Body of pancreas (tissue), 4 donors: ENCODE measurements at regions not wholly inside any gene's neighbourhood (a gene's known extent, or its start where the extent isn't known, plus 50 kb on each side); places are given as distances from the start of the nearest gene placed in this dataset.
"Not testable (repeated sequence)": the region's sequence is repeated elsewhere in the genome, so short reads cannot be mapped to it uniquely, and the experiment has no call there.

Experiments used
- POLR2A ChIP-seq, 3 donors: fragments of 450-650 bp; IDR thresholded peaks; one replicate each; pipeline ENCODE4 v1.6.1; 2016; ENCODE audit warnings: antibody characterized with exemption in 3 of 3, mild to moderate bottlenecking in 2 of 3
- TF ChIP-seq, protein P1 (sequence below), 7 experiments: fragments of 450-650 bp in 4 of 7; fragments of 200-600 bp in 3 of 7; sonication (generic) in 3 of 7; IDR thresholded peaks; one replicate each; pipeline ENCODE4 v1.5.1; 2016 to 2019; ENCODE audit warnings: antibody characterized with exemption in 7 of 7

- TF ChIP-seq, protein P1, sequence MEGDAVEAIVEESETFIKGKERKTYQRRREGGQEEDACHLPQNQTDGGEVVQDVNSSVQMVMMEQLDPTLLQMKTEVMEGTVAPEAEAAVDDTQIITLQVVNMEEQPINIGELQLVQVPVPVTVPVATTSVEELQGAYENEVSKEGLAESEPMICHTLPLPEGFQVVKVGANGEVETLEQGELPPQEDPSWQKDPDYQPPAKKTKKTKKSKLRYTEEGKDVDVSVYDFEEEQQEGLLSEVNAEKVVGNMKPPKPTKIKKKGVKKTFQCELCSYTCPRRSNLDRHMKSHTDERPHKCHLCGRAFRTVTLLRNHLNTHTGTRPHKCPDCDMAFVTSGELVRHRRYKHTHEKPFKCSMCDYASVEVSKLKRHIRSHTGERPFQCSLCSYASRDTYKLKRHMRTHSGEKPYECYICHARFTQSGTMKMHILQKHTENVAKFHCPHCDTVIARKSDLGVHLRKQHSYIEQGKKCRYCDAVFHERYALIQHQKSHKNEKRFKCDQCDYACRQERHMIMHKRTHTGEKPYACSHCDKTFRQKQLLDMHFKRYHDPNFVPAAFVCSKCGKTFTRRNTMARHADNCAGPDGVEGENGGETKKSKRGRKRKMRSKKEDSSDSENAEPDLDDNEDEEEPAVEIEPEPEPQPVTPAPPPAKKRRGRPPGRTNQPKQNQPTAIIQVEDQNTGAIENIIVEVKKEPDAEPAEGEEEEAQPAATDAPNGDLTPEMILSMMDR (IDR thresholded peaks at IDR 0.05) = not testable (repeated sequence)
- TF ChIP-seq POLR2A (IDR thresholded peaks at IDR 0.05) = not testable (repeated sequence)
Observed at GRCh38 chr1:243053048-243053447, 202.0 kb downstream of the CEP170 start.
